H7 (cell line): ENCODE measurements at regions not wholly inside any gene's neighbourhood (a gene's known extent, or its start where the extent isn't known, plus 50 kb on each side); places are given as distances from the start of the nearest gene placed in this dataset.

ENCODE experiments used
- DNase-seq: peaks from one replicate; pipeline ENCODE4 v3.0.0; 2012
- H3K27me3 ChIP-seq: 2 replicates; pipeline ENCODE4 v1.6.0; 2011; ENCODE audit warnings: mild to moderate bottlenecking, low read length; ENCODE audit not compliant: control insufficient read depth, insufficient read depth
- H3K36me3 ChIP-seq: replicated peaks from 2 replicates; pipeline ENCODE4 v1.5.1; 2011; ENCODE audit warnings: low read length; ENCODE audit not compliant: control insufficient read depth, insufficient read depth
- H3K4me3 ChIP-seq: 2 replicates; pipeline ENCODE4 v1.5.1; 2011; ENCODE audit warnings: low read depth, mild to moderate bottlenecking, control low read depth, low read length, moderate library complexity; ENCODE audit not compliant: insufficient read depth

- DNase-seq, result no peak
- no peaks in the 10 kb centered on the region for H3K27me3 ChIP-seq
- no peaks in the 10 kb centered on the region for H3K36me3 ChIP-seq
- no peak overlapping the region for H3K4me3 ChIP-seq
Observed at GRCh38 chr10:36057731-36058130, 415.6 kb upstream of the FZD8 start.

- no peaks in the 10 kb centered on the region for H3K27me3 ChIP-seq
- H3K4me3 ChIP-seq, result no peak overlapping the region
- no peaks in the 10 kb centered on the region for H3K36me3 ChIP-seq
- no peak for DNase-seq
Observed at GRCh38 chr10:36057180-36057579, 415.1 kb upstream of the FZD8 start.

GRCh38 chr10:36053775-36054174 lies 411.7 kb upstream of the FZD8 start:
- no peaks in the 10 kb centered on the region for H3K27me3 ChIP-seq
- no peaks in the 10 kb centered on the region for H3K36me3 ChIP-seq
- no peak overlapping the region for H3K4me3 ChIP-seq
- DNase-seq, result no peak

GRCh38 chr10:36053271-36053670 lies 411.2 kb upstream of the FZD8 start:
- Histone ChIP-seq H3K36me3 (no peaks in the 10 kb centered on the region), H3K27me3 (no peaks in the 10 kb centered on the region), H3K4me3 (no peak overlapping the region)
- DNase-seq, result no peak

GRCh38 chr10:36051500-36051991 lies 409.4 kb upstream of the FZD8 start:
- no peaks in the 10 kb centered on the region for H3K36me3 ChIP-seq
- no peaks in the 10 kb centered on the region for H3K27me3 ChIP-seq
- no peak for DNase-seq
- no peak overlapping the region for H3K4me3 ChIP-seq

GRCh38 chr10:36050763-36051499 lies 408.8 kb upstream of the FZD8 start:
- no peak for DNase-seq
- no peak overlapping the region for H3K4me3 ChIP-seq
- H3K36me3 ChIP-seq, result no peaks in the 10 kb centered on the region
- no peaks in the 10 kb centered on the region for H3K27me3 ChIP-seq

- no peaks in the 10 kb centered on the region for H3K36me3 ChIP-seq
- DNase-seq, result no peak
Observed at GRCh38 chr10:36048780-36049179, 406.7 kb upstream of the FZD8 start.

GRCh38 chr10:36048236-36048635 lies 406.1 kb upstream of the FZD8 start:
- Histone ChIP-seq H3K27me3 (no peaks in the 10 kb centered on the region), H3K36me3 (no peaks in the 10 kb centered on the region), H3K4me3 (no peak overlapping the region)
- no peak for DNase-seq

More at GRCh38 chr10:36048780-36049179, 406.7 kb upstream of the FZD8 start:
- H3K4me3 ChIP-seq, result no peak overlapping the region
- H3K27me3 ChIP-seq, result no peaks in the 10 kb centered on the region

GRCh38 chr10:36042135-36042534 lies 400.0 kb upstream of the FZD8 start:
- DNase-seq, result no peak
- Histone ChIP-seq H3K4me3 (no peak overlapping the region), H3K36me3 (no peaks in the 10 kb centered on the region), H3K27me3 (no peaks in the 10 kb centered on the region)

GRCh38 chr10:36038316-36038955 lies 396.3 kb upstream of the FZD8 start:
- H3K36me3 ChIP-seq, result no peaks in the 10 kb centered on the region
- no peak for DNase-seq
- no peaks in the 10 kb centered on the region for H3K27me3 ChIP-seq
- H3K4me3 ChIP-seq, result no peak overlapping the region

GRCh38 chr10:36036137-36036536 lies 394.0 kb upstream of the FZD8 start:
- Histone ChIP-seq H3K27me3 (no peaks in the 10 kb centered on the region), H3K36me3 (no peaks in the 10 kb centered on the region), H3K4me3 (no peak overlapping the region)
- DNase-seq, result no peak

- H3K27me3 ChIP-seq, result no peaks in the 10 kb centered on the region
- H3K4me3 ChIP-seq, result no peak overlapping the region
- H3K36me3 ChIP-seq, result no peaks in the 10 kb centered on the region
- no peak for DNase-seq
Observed at GRCh38 chr10:36033808-36034207, 391.7 kb upstream of the FZD8 start.

- H3K4me3 ChIP-seq, result no peak overlapping the region
- no peaks in the 10 kb centered on the region for H3K36me3 ChIP-seq
- no peak for DNase-seq
- H3K27me3 ChIP-seq, result no peaks in the 10 kb centered on the region
Observed at GRCh38 chr10:36030516-36030915, 388.4 kb upstream of the FZD8 start.

- no peak for DNase-seq
- H3K36me3 ChIP-seq, result no peaks in the 10 kb centered on the region
- H3K4me3 ChIP-seq, result no peak overlapping the region
- H3K27me3 ChIP-seq, result no peaks in the 10 kb centered on the region
Observed at GRCh38 chr10:36026656-36027390, 384.7 kb upstream of the FZD8 start.

GRCh38 chr10:36026081-36026480 lies 384.0 kb upstream of the FZD8 start:
- Histone ChIP-seq H3K27me3 (no peaks in the 10 kb centered on the region), H3K36me3 (no peaks in the 10 kb centered on the region), H3K4me3 (no peak overlapping the region)
- no peak for DNase-seq
